Right lung (tissue), 2 donors: ENCODE measurements at regions not wholly inside any gene's neighbourhood (a gene's known extent, or its start where the extent isn't known, plus 50 kb on each side); places are given as distances from the start of the nearest gene placed in this dataset.

Experiments used
- DNase-seq, 2 donors: peaks; one replicate each; pipeline ENCODE4 v3.0.0-alpha.2; 2013

GRCh38 chr2:217444932-217445331 lies 557.9 kb downstream of the TNS1 start:
- DNase-seq, result no peak

GRCh38 chr2:217444509-217444908 lies 558.3 kb downstream of the TNS1 start:
- no peak for DNase-seq

GRCh38 chr2:217443601-217444000 lies 559.2 kb downstream of the TNS1 start:
- no peak for DNase-seq

GRCh38 chr2:217440000-217440399 lies 562.8 kb downstream of the TNS1 start:
- no peak for DNase-seq

- DNase-seq, result no peak
These were observed 564.0 kb downstream of the TNS1 start for GRCh38 chr2:217438821-217439220.

GRCh38 chr2:217438136-217438535 lies 564.7 kb downstream of the TNS1 start:
- no peak for DNase-seq

GRCh38 chr2:217437290-217437870 lies 565.4 kb downstream of the TNS1 start:
- DNase-seq, result no peak

GRCh38 chr2:217436386-217436785 lies 566.4 kb downstream of the TNS1 start:
- no peak for DNase-seq

GRCh38 chr2:217434180-217434975 lies 568.4 kb downstream of the TNS1 start:
- peak; percentile 91 to 94 for DNase-seq

GRCh38 chr2:217433522-217433921 lies 569.3 kb downstream of the TNS1 start:
- DNase-seq, result no peak

GRCh38 chr2:217431577-217432269 lies 571.1 kb downstream of the TNS1 start:
- DNase-seq, result no peak

- no peak for DNase-seq
These were observed 571.2 kb upstream of the TNP1 start for GRCh38 chr2:217430916-217431576.

GRCh38 chr2:217429981-217430500 lies 570.2 kb upstream of the TNP1 start:
- no peak for DNase-seq

- DNase-seq, result no peak
These were observed 562.0 kb upstream of the TNP1 start for GRCh38 chr2:217421834-217422233.

GRCh38 chr2:217420854-217421253 lies 561.0 kb upstream of the TNP1 start:
- DNase-seq, result no peak

- no peak for DNase-seq
These were observed 559.3 kb upstream of the TNP1 start for GRCh38 chr2:217419055-217419671.

- DNase-seq, result no peak
These were observed 558.7 kb upstream of the TNP1 start for GRCh38 chr2:217418544-217418943.

GRCh38 chr2:217418090-217418489 lies 558.2 kb upstream of the TNP1 start:
- DNase-seq, result no peak

- DNase-seq, result no peak
These were observed 557.7 kb upstream of the TNP1 start for GRCh38 chr2:217417536-217417935.

GRCh38 chr2:217415316-217415715 lies 555.5 kb upstream of the TNP1 start:
- DNase-seq, result no peak

GRCh38 chr2:217414429-217414828 lies 554.6 kb upstream of the TNP1 start:
- no peak for DNase-seq

GRCh38 chr2:217413193-217413592 lies 553.3 kb upstream of the TNP1 start:
- DNase-seq, result no peak
